DND-41 (cell line): ENCODE measurements at regions not wholly inside any gene's neighbourhood (a gene's known extent, or its start where the extent isn't known, plus 50 kb on each side); places are given as distances from the start of the nearest gene placed in this dataset.

Experiments used
- ATAC-seq: fragments of 200-7000 bp; cut with Tn5 transposase; 3 replicates; pipeline ENCODE4 v1.9.1; 2021; ENCODE audit warnings: low read depth; ENCODE audit not compliant: insufficient read depth
- DNase-seq: peaks from one replicate; pipeline ENCODE4 v3.0.0-alpha.2; 2020
- H2AFZ ChIP-seq: 2 replicates; pipeline ENCODE4 v1.6.0; 2012; ENCODE audit warnings: low read depth, low read length
- H3K27ac ChIP-seq: 2 replicates; pipeline ENCODE4 v1.5.1; 2012; ENCODE audit warnings: low read length, inconsistent platforms
- H3K27me3 ChIP-seq: fragments of 200-600 bp; sonication (generic); 2 replicates; pipeline ENCODE4 v1.6.0; 2012; ENCODE audit warnings: low read length, mild to moderate bottlenecking, inconsistent platforms; ENCODE audit not compliant: insufficient read depth, poor library complexity
- H3K36me3 ChIP-seq: 2 replicates; pipeline ENCODE4 v1.5.1; 2012; ENCODE audit warnings: low read length, inconsistent platforms; ENCODE audit not compliant: insufficient read depth
- H3K4me1 ChIP-seq: 2 replicates; pipeline ENCODE4 v1.5.1; 2012; ENCODE audit warnings: mild to moderate bottlenecking, low read length; ENCODE audit not compliant: insufficient read depth
- H3K4me2 ChIP-seq: 2 replicates; pipeline ENCODE4 v1.6.0; 2012; ENCODE audit warnings: mild to moderate bottlenecking, moderate library complexity, low read length, inconsistent platforms; ENCODE audit not compliant: insufficient read depth
- H3K4me3 ChIP-seq, 2 experiments: fragments of 200-600 bp in 1 of 2; shearing (Covaris generic) in 1 of 2; 2 replicates each; pipeline ENCODE4 v1.5.1; 2012 to 2016; ENCODE audit warnings: inconsistent platforms in 2 of 2, low read length in 2 of 2, mild to moderate bottlenecking in 2 of 2, low read depth in 1 of 2, moderate library complexity in 1 of 2
- H3K79me2 ChIP-seq: 2 replicates; pipeline ENCODE4 v1.6.0; 2012; ENCODE audit warnings: low read length, inconsistent platforms; ENCODE audit not compliant: insufficient read depth
- H3K9ac ChIP-seq: 2 replicates; pipeline ENCODE4 v1.6.0; 2012; ENCODE audit warnings: low read depth, mild to moderate bottlenecking, inconsistent platforms, low read length, moderate library complexity
- H3K9me3 ChIP-seq: 2 replicates; pipeline ENCODE4 v1.5.1; 2012; ENCODE audit warnings: low read length, moderate library complexity, mild to moderate bottlenecking, inconsistent platforms; ENCODE audit not compliant: insufficient read depth, severe bottlenecking
- H4K20me1 ChIP-seq: 2 replicates; pipeline ENCODE4 v1.6.0; 2012; ENCODE audit warnings: low read length; ENCODE audit not compliant: insufficient read depth
- CTCF ChIP-seq: IDR thresholded peaks from 2 replicates; pipeline ENCODE4 v1.5.1; 2012; ENCODE audit warnings: borderline replicate concordance, low read length, moderate library complexity, mild to moderate bottlenecking; ENCODE audit not compliant: poor library complexity, severe bottlenecking; ENCODE audit errors: extremely low read depth
- EZH2 ChIP-seq: IDR thresholded peaks from 3 replicates; pipeline ENCODE4 v1.6.1; 2012; ENCODE audit warnings: borderline replicate concordance, low read depth, mild to moderate bottlenecking, moderate library complexity, low read length, inconsistent platforms; ENCODE audit not compliant: severe bottlenecking

- 0 out of 3 replicates have a peak, but pooled peaks have one; percentile 4 for ATAC-seq
- H3K9me3 ChIP-seq = no peaks in the 10 kb centered on the region
- TF ChIP-seq CTCF = no peak
- no peak for TF ChIP-seq EZH2
- H3K27ac ChIP-seq = no peak overlapping the region
- H3K79me2 ChIP-seq = no peaks in the 10 kb centered on the region
- no peak overlapping the region for H3K4me3 ChIP-seq
- peaks cover 21% of the 10 kb centered on the region for H3K27me3 ChIP-seq
- no peak for DNase-seq
- H3K4me1 ChIP-seq = peaks cover 9% of the 10 kb centered on the region
- no peaks in the 10 kb centered on the region for H3K36me3 ChIP-seq
- H3K4me2 ChIP-seq = peak overlapping the region; percentile 65
- H2AFZ ChIP-seq = no peak overlapping the region
- no peak overlapping the region for H3K9ac ChIP-seq
- no peaks in the 10 kb centered on the region for H4K20me1 ChIP-seq
Observed at GRCh38 chrX:39689376-39690104, 408.2 kb downstream of the BCOR start.

GRCh38 chrX:39690541-39691415, 407.0 kb downstream of the BCOR start:
- ATAC-seq (no peak), DNase-seq (no peak)
- Histone ChIP-seq H3K9me3 (no peaks in the 10 kb centered on the region), H3K9ac (no peak overlapping the region), H3K79me2 (no peaks in the 10 kb centered on the region), H3K4me3 (no peak overlapping the region), H2AFZ (no peak overlapping the region), H3K4me1 (peaks cover 9% of the 10 kb centered on the region), H4K20me1 (no peaks in the 10 kb centered on the region), H3K27me3 (peaks cover 21% of the 10 kb centered on the region), H3K36me3 (no peaks in the 10 kb centered on the region), H3K4me2 (no peak overlapping the region), H3K27ac (no peak overlapping the region)
- TF ChIP-seq EZH2 (no peak), CTCF (no peak)

- H3K27ac ChIP-seq = no peak overlapping the region
- H3K9ac ChIP-seq = no peak overlapping the region
- no peak overlapping the region for H3K4me2 ChIP-seq
- H3K4me1 ChIP-seq = peaks cover 9% of the 10 kb centered on the region
- DNase-seq = no peak
- no peak overlapping the region for H3K4me3 ChIP-seq
- H3K9me3 ChIP-seq = no peaks in the 10 kb centered on the region
- peaks cover 21% of the 10 kb centered on the region for H3K27me3 ChIP-seq
- ATAC-seq = no peak
- H3K79me2 ChIP-seq = no peaks in the 10 kb centered on the region
- H3K36me3 ChIP-seq = no peaks in the 10 kb centered on the region
- no peaks in the 10 kb centered on the region for H4K20me1 ChIP-seq
- H2AFZ ChIP-seq = no peak overlapping the region
- no peak for TF ChIP-seq EZH2
- no peak for TF ChIP-seq CTCF
Observed at GRCh38 chrX:39691724-39692123, 406.0 kb downstream of the BCOR start.
